IMR-90 (cell line): ENCODE measurements at regions not wholly inside any gene's neighbourhood (a gene's known extent, or its start where the extent isn't known, plus 50 kb on each side); places are given as distances from the start of the nearest gene placed in this dataset.
A peak's percentile ranks its signal among the peaks of the same experiment; 100 is the strongest.

Experiments
- ATAC-seq: fragments of 200-7000 bp; cut with Tn5 transposase; 2 replicates; pipeline ENCODE4 v1.9.1; 2020; ENCODE audit warnings: low read depth, mild to moderate bottlenecking, moderate library complexity
- BruUV-seq: library from RNA; stranded (reverse); fragments of 400-500 nt; replicated peaks from 2 replicates; lab custom pipeline; 2021; lab: Mats Ljungman, UMichigan
- CTCF ChIA-PET: fragments of 300-600 bp; formaldehyde crosslinking; extraction: SDS; loops from one replicate; lab custom pipeline; 2021; ENCODE audit warnings: antibody characterized with exemption; lab: Yijun Ruan, JAX
- POLR2A ChIA-PET: fragments of 300-600 bp; sonication (Branson Sonifier 250); formaldehyde crosslinking; loops from one replicate; lab custom pipeline; 2022; ENCODE audit warnings: antibody characterized with exemption; ENCODE audit not compliant: unreplicated experiment; lab: Charles Lee
- DNase-seq: peaks from one replicate; pipeline ENCODE4 v3.0.0; 2013
- H2AFZ ChIP-seq: replicated peaks from 2 replicates; pipeline ENCODE3; 2013; ENCODE audit warnings: low read length, mild to moderate bottlenecking; ENCODE audit not compliant: poor library complexity
- H2AK5ac ChIP-seq: 2 replicates; pipeline ENCODE4 v1.6.1; 2013; ENCODE audit warnings: low read depth, low read length, inconsistent platforms
- H2AK9ac ChIP-seq: replicated peaks from 2 replicates; pipeline ENCODE3; 2013; ENCODE audit warnings: mild to moderate bottlenecking, low read depth, low read length, moderate library complexity; ENCODE audit not compliant: poor library complexity
- H2BK120ac ChIP-seq: 2 replicates; pipeline ENCODE4 v1.6.1; 2013; ENCODE audit warnings: low read depth, low read length, inconsistent platforms
- H2BK15ac ChIP-seq: 3 replicates; pipeline ENCODE4 v1.6.1; 2013; ENCODE audit warnings: low read depth, low read length, inconsistent platforms
- H2BK20ac ChIP-seq: 2 replicates; pipeline ENCODE4 v1.6.1; 2013; ENCODE audit warnings: low read depth, mild to moderate bottlenecking, inconsistent platforms, low read length, moderate library complexity
- H2BK5ac ChIP-seq: 2 replicates; pipeline ENCODE4 v1.6.1; 2013; ENCODE audit warnings: mild to moderate bottlenecking, low read depth, low read length, inconsistent platforms; ENCODE audit not compliant: poor library complexity, severe bottlenecking
- H3K14ac ChIP-seq: replicated peaks from 2 replicates; pipeline ENCODE4 v1.6.1; 2013; ENCODE audit warnings: low read depth, low read length, inconsistent platforms
- H3K18ac ChIP-seq: 2 replicates; pipeline ENCODE4 v1.6.1; 2013; ENCODE audit warnings: low read depth, low read length, control low read depth
- H3K23ac ChIP-seq: 2 replicates; pipeline ENCODE4 v1.6.1; 2013; ENCODE audit warnings: low read depth, low read length, inconsistent platforms
- H3K27ac ChIP-seq: 2 replicates; pipeline ENCODE4 v1.5.1; 2013; ENCODE audit warnings: mild to moderate bottlenecking, control low read depth, low read length; ENCODE audit not compliant: insufficient read depth
- H3K27me3 ChIP-seq: 2 replicates; pipeline ENCODE4 v1.6.1; 2013; ENCODE audit warnings: low read length; ENCODE audit not compliant: control insufficient read depth, insufficient read depth
- H3K36me3 ChIP-seq: 2 replicates; pipeline ENCODE4 v1.6.1; 2013; ENCODE audit warnings: low read length, mixed read lengths; ENCODE audit not compliant: control insufficient read depth, insufficient read depth
- H3K4ac ChIP-seq: 2 replicates; pipeline ENCODE4 v1.6.1; 2013; ENCODE audit warnings: low read depth, low read length, inconsistent platforms
- H3K4me1 ChIP-seq: 2 replicates; pipeline ENCODE4 v1.6.1; 2013; ENCODE audit warnings: low read length, mixed read lengths; ENCODE audit not compliant: control insufficient read depth, insufficient read depth
- H3K4me2 ChIP-seq: 2 replicates; pipeline ENCODE4 v1.6.1; 2013; ENCODE audit warnings: low read depth, mild to moderate bottlenecking, control low read depth, low read length, moderate library complexity
- H3K4me3 ChIP-seq: 2 replicates; pipeline ENCODE4 v1.5.1; 2013; ENCODE audit warnings: low read depth, mild to moderate bottlenecking, control low read depth, low read length, moderate library complexity; ENCODE audit not compliant: insufficient read depth
- H3K56ac ChIP-seq: 2 replicates; pipeline ENCODE4 v1.6.1; 2013; ENCODE audit warnings: low read length, inconsistent platforms; ENCODE audit not compliant: insufficient read depth; ENCODE audit errors: extremely low read depth
- H3K79me1 ChIP-seq, 2 experiments: 2 replicates each; pipeline ENCODE4 v1.6.1; 2013; ENCODE audit warnings: low read length in 2 of 2, inconsistent platforms in 1 of 2, low read depth in 1 of 2
- H3K9ac ChIP-seq: 2 replicates; pipeline ENCODE4 v1.6.1; 2013; ENCODE audit warnings: low read depth, low read length, control low read depth
- H3K9me1 ChIP-seq: 2 replicates; pipeline ENCODE4 v1.6.1; 2013; ENCODE audit warnings: low read length, inconsistent platforms; ENCODE audit not compliant: insufficient read depth
- H3K9me3 ChIP-seq: 2 replicates; pipeline ENCODE4 v1.6.1; 2013; ENCODE audit warnings: low read length; ENCODE audit not compliant: control insufficient read depth, insufficient read depth
- H4K20me1 ChIP-seq: 2 replicates; pipeline ENCODE4 v1.6.1; 2013; ENCODE audit warnings: low read length, inconsistent platforms; ENCODE audit not compliant: insufficient read depth
- H4K5ac ChIP-seq: 2 replicates; pipeline ENCODE4 v1.6.1; 2013; ENCODE audit warnings: mild to moderate bottlenecking, low read depth, low read length, control low read depth
- H4K8ac ChIP-seq, 2 experiments: 2 replicates each; pipeline ENCODE4 v1.6.1; 2013; ENCODE audit warnings: low read depth in 2 of 2, low read length in 2 of 2, control low read depth in 1 of 2, inconsistent platforms in 1 of 2
- H4K91ac ChIP-seq: 2 replicates; pipeline ENCODE4 v1.6.1; 2013; ENCODE audit warnings: low read depth, low read length, inconsistent platforms; ENCODE audit not compliant: insufficient read depth
- MAFK ChIP-seq: IDR thresholded peaks from 2 replicates; pipeline ENCODE4 v1.6.1; 2012; ENCODE audit warnings: low read depth, low read length, improper control_type of control experiment
- MXI1 ChIP-seq: IDR thresholded peaks from 2 replicates; pipeline ENCODE4 v1.6.1; 2012; ENCODE audit warnings: low read depth, mild to moderate bottlenecking, low read length, moderate library complexity, borderline replicate concordance
- USF2 ChIP-seq: fragments of 150-350 bp; IDR thresholded peaks from 2 replicates; pipeline ENCODE4 v1.6.1; 2017; ENCODE audit warnings: mild to moderate bottlenecking, antibody characterized with exemption, low read length, low read depth
- WGBS, 2 experiments: methylation state at CpG; one replicate each; pipeline versions ENCODE4 v1.1.5 to v1.1.7; 2013; ENCODE audit warnings: missing lambda C conversion rate in 2 of 2; ENCODE audit not compliant: insufficient read length in 1 of 2; ENCODE audit errors: extremely low coverage in 2 of 2; 5-methylcytosine and 5-hydroxymethylcytosine counted together
- dilution Hi-C: fragments of 300-500 bp; cut with HindIII; formaldehyde crosslinking; loops from one replicate; pipeline ENCODE4 v1.14.3; 2018; ENCODE audit warnings: low sequenced_read_pairs; ENCODE audit not compliant: unreplicated experiment
- in situ Hi-C: fragments of 300-500 bp; cut with MboI; formaldehyde crosslinking; loops from 3 replicates; pipeline ENCODE4 v1.14.3; 2019; ENCODE audit warnings: low sequenced_read_pairs, inconsistent platforms, mixed read lengths
- intact Hi-C: fragments of 100-400 bp; cut with micrococcal nuclease; formaldehyde crosslinking; loops from 2 replicates; pipeline ENCODE4 v1.10.0; 2022

DNA sequence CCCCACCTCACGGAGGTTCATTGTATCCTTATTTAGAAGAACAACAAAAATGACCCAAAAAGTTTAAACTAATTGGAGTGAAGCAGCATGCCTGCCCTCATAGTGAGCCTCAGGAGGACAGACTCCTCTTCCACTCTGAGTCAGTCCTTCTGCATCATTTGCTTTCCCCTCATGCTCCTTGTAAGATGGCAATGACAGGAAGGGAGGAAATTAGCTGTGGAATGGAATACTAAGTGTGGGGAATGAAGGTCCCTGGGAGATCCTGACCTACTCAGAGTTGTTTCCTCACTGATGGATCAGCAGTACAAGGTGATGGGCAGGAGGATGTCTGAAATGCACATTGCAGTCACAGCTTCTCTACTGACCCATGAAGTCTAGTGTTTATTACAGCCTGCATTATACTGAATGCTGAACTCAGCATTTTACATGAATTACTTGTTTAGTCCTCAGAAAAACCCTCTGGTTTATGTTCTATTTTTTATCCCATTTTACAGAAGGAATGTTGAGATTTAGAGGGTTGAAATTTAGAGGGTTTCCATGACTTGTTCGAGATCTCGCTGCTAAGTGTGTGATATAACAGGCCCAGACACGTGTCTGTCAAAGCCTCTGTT is 212.0 kb upstream of the PCSK2 start:
- ATAC-seq: no peak
- CTCF ChIA-PET: no interaction called here

More for the DNA sequence above, 212.0 kb upstream of the PCSK2 start:
- no peaks in the 10 kb centered on the region for H3K36me3 ChIP-seq
- no peak overlapping the region; the same call in 2 of the 3 replicates for H2BK15ac ChIP-seq
- no peak overlapping the region for H3K4me3 ChIP-seq
- POLR2A ChIA-PET: no interaction called here
- in situ Hi-C loops (no loop called here), intact Hi-C loops (no loop called here), dilution Hi-C loops (no loop called here)
- H2AFZ ChIP-seq: no peak overlapping the region
- H2AK5ac ChIP-seq: no peak overlapping the region
- no peak overlapping the region for H2BK5ac ChIP-seq
- no TSS peak for BruUV-seq
- H3K23ac ChIP-seq: no peak overlapping the region
- H3K4me2 ChIP-seq: no peak overlapping the region
- H4K5ac ChIP-seq: no peak overlapping the region
- TF ChIP-seq MAFK: peak; percentile 75
- TF ChIP-seq USF2: no peak
- TF ChIP-seq MXI1: no peak
- no peak overlapping the region for H3K27ac ChIP-seq
- H3K18ac ChIP-seq: no peak overlapping the region
- DNase-seq: no peak
- H3K14ac ChIP-seq: no peak overlapping the region
- H4K91ac ChIP-seq: no peak overlapping the region
- H3K9me1 ChIP-seq: no peaks in the 10 kb centered on the region
- H3K27me3 ChIP-seq: no peaks in the 10 kb centered on the region; the same call in 1 of the 2 replicates
- H3K4me1 ChIP-seq: no peaks in the 10 kb centered on the region
- H3K79me1 ChIP-seq: no peaks in the 10 kb centered on the region
- no peaks in the 10 kb centered on the region for H4K20me1 ChIP-seq
- no peak overlapping the region for H3K4ac ChIP-seq
- no peaks in the 10 kb centered on the region for H3K9me3 ChIP-seq
- no peak overlapping the region for H2BK20ac ChIP-seq
- no peak overlapping the region for H3K9ac ChIP-seq
- no peak overlapping the region for H4K8ac ChIP-seq
- no CpG with 5 or more reads among the region's 4 CpGs for WGBS, 2 experiments
- no peak overlapping the region for H2BK120ac ChIP-seq
- no peak overlapping the region for H2AK9ac ChIP-seq
- no peak overlapping the region for H3K56ac ChIP-seq
